Lower leg skin (tissue), 3 donors: ENCODE measurements at regions not wholly inside any gene's neighbourhood (a gene's known extent, or its start where the extent isn't known, plus 50 kb on each side); places are given as distances from the start of the nearest gene placed in this dataset.

Source experiments
- CTCF ChIP-seq, 3 donors: fragments of 450-650 bp; IDR thresholded peaks; one replicate each; pipeline ENCODE4 v1.5.1; 2016; ENCODE audit warnings: antibody characterized with exemption in 3 of 3, mild to moderate bottlenecking in 3 of 3, moderate library complexity in 2 of 3
- POLR2A ChIP-seq, 2 donors: fragments of 450-650 bp; IDR thresholded peaks; one replicate each; pipeline ENCODE4 v1.6.1; 2016 to 2017; ENCODE audit warnings: antibody characterized with exemption in 2 of 2, mild to moderate bottlenecking in 1 of 2, moderate library complexity in 1 of 2

GRCh38 chr11:59265735-59266134 lies 53.0 kb upstream of the MPEG1 start:
- no peak for TF ChIP-seq POLR2A (IDR thresholded peaks at IDR 0.05)
- no peak for TF ChIP-seq CTCF (IDR thresholded peaks at IDR 0.05)
